SJCRH30 (cell line): ENCODE measurements at regions not wholly inside any gene's neighbourhood (a gene's known extent, or its start where the extent isn't known, plus 50 kb on each side); places are given as distances from the start of the nearest gene placed in this dataset.

ENCODE experiments used
- DNase-seq, 2 experiments: peaks; one replicate each; pipeline ENCODE4 v3.0.0-alpha.2; 2015 to 2020
- H3K27ac ChIP-seq: fragments of 250-450 bp; sonication (Bioruptor Pico); 2 replicates; pipeline ENCODE4 v1.5.1; 2020; ENCODE audit warnings: mild to moderate bottlenecking, moderate library complexity
- H3K27me3 ChIP-seq: fragments of 250-450 bp; sonication (Bioruptor Pico); 2 replicates; pipeline ENCODE4 v1.5.1; 2020; ENCODE audit warnings: mild to moderate bottlenecking, moderate library complexity
- H3K36me3 ChIP-seq: fragments of 250-450 bp; sonication (Bioruptor Pico); 2 replicates; pipeline ENCODE4 v1.5.1; 2020; ENCODE audit warnings: mild to moderate bottlenecking, moderate library complexity
- H3K4me1 ChIP-seq: fragments of 250-450 bp; sonication (Bioruptor Pico); 2 replicates; pipeline ENCODE4 v1.5.1; 2020; ENCODE audit warnings: mild to moderate bottlenecking, moderate library complexity
- H3K4me3 ChIP-seq: fragments of 250-450 bp; sonication (Bioruptor Pico); 2 replicates; pipeline ENCODE4 v1.5.1; 2020; ENCODE audit warnings: mild to moderate bottlenecking, moderate library complexity
- H3K9me3 ChIP-seq: fragments of 250-450 bp; sonication (Bioruptor Pico); replicated peaks from 2 replicates; pipeline ENCODE4 v1.5.1; 2020; ENCODE audit warnings: mild to moderate bottlenecking, moderate library complexity

GRCh38 chr12:91601054-91601453 lies 418.4 kb upstream of the DCN start:
- Histone ChIP-seq H3K27ac (no peak overlapping the region), H3K4me3 (no peak overlapping the region), H3K9me3 (no peaks in the 10 kb centered on the region), H3K4me1 (no peaks in the 10 kb centered on the region), H3K27me3 (no peaks in the 10 kb centered on the region), H3K36me3 (no peaks in the 10 kb centered on the region)
- no peak for DNase-seq

- no peaks in the 10 kb centered on the region for H3K27me3 ChIP-seq
- no peak overlapping the region for H3K4me3 ChIP-seq
- no peak for DNase-seq
- no peaks in the 10 kb centered on the region for H3K36me3 ChIP-seq
- H3K9me3 ChIP-seq: no peaks in the 10 kb centered on the region
- H3K4me1 ChIP-seq: no peaks in the 10 kb centered on the region
- H3K27ac ChIP-seq: no peak overlapping the region
These were observed 412.1 kb upstream of the DCN start for GRCh38 chr12:91594715-91595114.

- Histone ChIP-seq H3K27ac (no peak overlapping the region), H3K36me3 (no peaks in the 10 kb centered on the region), H3K4me1 (no peaks in the 10 kb centered on the region), H3K27me3 (no peaks in the 10 kb centered on the region), H3K4me3 (no peak overlapping the region), H3K9me3 (no peaks in the 10 kb centered on the region)
- DNase-seq: no peak
These were observed 409.0 kb upstream of the DCN start for GRCh38 chr12:91591639-91591987.

GRCh38 chr12:91590966-91591638 lies 408.5 kb upstream of the DCN start:
- Histone ChIP-seq H3K27me3 (no peaks in the 10 kb centered on the region), H3K27ac (no peak overlapping the region), H3K4me1 (no peaks in the 10 kb centered on the region), H3K9me3 (no peaks in the 10 kb centered on the region), H3K36me3 (no peaks in the 10 kb centered on the region), H3K4me3 (no peak overlapping the region)
- no peak for DNase-seq

GRCh38 chr12:91588874-91589454 lies 406.3 kb upstream of the DCN start:
- Histone ChIP-seq H3K27ac (no peak overlapping the region), H3K9me3 (no peaks in the 10 kb centered on the region), H3K4me3 (no peak overlapping the region), H3K4me1 (no peaks in the 10 kb centered on the region), H3K27me3 (no peaks in the 10 kb centered on the region), H3K36me3 (no peaks in the 10 kb centered on the region)
- DNase-seq: no peak

- Histone ChIP-seq H3K9me3 (no peaks in the 10 kb centered on the region), H3K4me3 (no peak overlapping the region), H3K27ac (no peak overlapping the region), H3K36me3 (no peaks in the 10 kb centered on the region), H3K4me1 (no peaks in the 10 kb centered on the region), H3K27me3 (no peaks in the 10 kb centered on the region)
- no peak for DNase-seq
These were observed 403.4 kb upstream of the DCN start for GRCh38 chr12:91586015-91586414.

- Histone ChIP-seq H3K4me1 (no peaks in the 10 kb centered on the region), H3K9me3 (no peaks in the 10 kb centered on the region)
These were observed 400.2 kb upstream of the DCN start for GRCh38 chr12:91582811-91583210.

GRCh38 chr12:91579516-91580263 lies 397.1 kb upstream of the DCN start:
- H3K36me3 ChIP-seq: no peaks in the 10 kb centered on the region
- H3K27ac ChIP-seq: no peak overlapping the region
- no peaks in the 10 kb centered on the region for H3K27me3 ChIP-seq
- H3K4me3 ChIP-seq: no peak overlapping the region
- H3K4me1 ChIP-seq: no peaks in the 10 kb centered on the region
- no peak for DNase-seq
- H3K9me3 ChIP-seq: no peaks in the 10 kb centered on the region

More at GRCh38 chr12:91582811-91583210, 400.2 kb upstream of the DCN start:
- H3K36me3 ChIP-seq: no peaks in the 10 kb centered on the region
- no peak overlapping the region for H3K4me3 ChIP-seq
- no peak for DNase-seq
- H3K27me3 ChIP-seq: no peaks in the 10 kb centered on the region
- H3K27ac ChIP-seq: no peak overlapping the region

GRCh38 chr12:91577586-91578539 lies 395.2 kb upstream of the DCN start:
- Histone ChIP-seq H3K36me3 (no peaks in the 10 kb centered on the region), H3K4me3 (peak overlapping the region; percentile 18; the same call in 1 of the 2 replicates), H3K27ac (no peak overlapping the region), H3K9me3 (no peaks in the 10 kb centered on the region), H3K4me1 (no peaks in the 10 kb centered on the region), H3K27me3 (no peaks in the 10 kb centered on the region)
- peak in 1 of 2 experiments; percentile 30 for DNase-seq

GRCh38 chr12:91576432-91576831 lies 393.8 kb upstream of the DCN start:
- no peaks in the 10 kb centered on the region for H3K4me1 ChIP-seq
- no peaks in the 10 kb centered on the region for H3K27me3 ChIP-seq
- no peaks in the 10 kb centered on the region for H3K9me3 ChIP-seq
- DNase-seq: no peak
- H3K4me3 ChIP-seq: no peak overlapping the region
- no peaks in the 10 kb centered on the region for H3K36me3 ChIP-seq
- no peak overlapping the region for H3K27ac ChIP-seq

GRCh38 chr12:91575630-91576029 lies 393.0 kb upstream of the DCN start:
- H3K36me3 ChIP-seq: no peaks in the 10 kb centered on the region
- no peak for DNase-seq
- H3K27ac ChIP-seq: no peak overlapping the region
- no peaks in the 10 kb centered on the region for H3K4me1 ChIP-seq
- H3K27me3 ChIP-seq: no peaks in the 10 kb centered on the region
- no peak overlapping the region for H3K4me3 ChIP-seq
- no peaks in the 10 kb centered on the region for H3K9me3 ChIP-seq

GRCh38 chr12:91574975-91575374 lies 392.4 kb upstream of the DCN start:
- H3K27ac ChIP-seq: no peak overlapping the region
- H3K4me1 ChIP-seq: no peaks in the 10 kb centered on the region
- H3K27me3 ChIP-seq: no peaks in the 10 kb centered on the region
- H3K36me3 ChIP-seq: no peaks in the 10 kb centered on the region
- H3K9me3 ChIP-seq: no peaks in the 10 kb centered on the region
- no peak for DNase-seq
- H3K4me3 ChIP-seq: no peak overlapping the region

GRCh38 chr12:91574391-91574790 lies 391.8 kb upstream of the DCN start:
- H3K9me3 ChIP-seq: no peaks in the 10 kb centered on the region
- no peaks in the 10 kb centered on the region for H3K36me3 ChIP-seq
- H3K27me3 ChIP-seq: no peaks in the 10 kb centered on the region
- no peaks in the 10 kb centered on the region for H3K4me1 ChIP-seq
- H3K4me3 ChIP-seq: no peak overlapping the region
- H3K27ac ChIP-seq: no peak overlapping the region
- no peak for DNase-seq

- Histone ChIP-seq H3K36me3 (no peaks in the 10 kb centered on the region), H3K4me1 (no peaks in the 10 kb centered on the region), H3K27me3 (no peaks in the 10 kb centered on the region), H3K4me3 (no peak overlapping the region), H3K27ac (no peak overlapping the region), H3K9me3 (no peaks in the 10 kb centered on the region)
- DNase-seq: no peak
These were observed 390.3 kb upstream of the DCN start for GRCh38 chr12:91572869-91573268.

- H3K4me3 ChIP-seq: no peak overlapping the region
- no peak for DNase-seq
- no peaks in the 10 kb centered on the region for H3K27me3 ChIP-seq
- H3K4me1 ChIP-seq: peaks cover 10% of the 10 kb centered on the region; the same call in 1 of the 2 replicates
- H3K27ac ChIP-seq: no peak overlapping the region
- H3K9me3 ChIP-seq: no peaks in the 10 kb centered on the region
- H3K36me3 ChIP-seq: no peaks in the 10 kb centered on the region
These were observed 384.5 kb upstream of the DCN start for GRCh38 chr12:91567100-91567485.
